Aorta (tissue), 5 donors: ENCODE measurements at regions not wholly inside any gene's neighbourhood (a gene's known extent, or its start where the extent isn't known, plus 50 kb on each side); places are given as distances from the start of the nearest gene placed in this dataset.
A peak's percentile ranks its signal among the peaks of the same experiment; 100 is the strongest.
"Not testable (repeated sequence)": the region's sequence is repeated elsewhere in the genome, so short reads cannot be mapped to it uniquely, and the experiment has no call there.

Experiments used
- ATAC-seq: fragments of 200-7000 bp; cut with Tn5 transposase; one replicate; pipeline ENCODE4 v1.9.1; 2022; ENCODE audit warnings: moderate library complexity; ENCODE audit not compliant: low FRiP score
- DNase-seq, 2 donors: peaks; one replicate each; pipeline ENCODE4 v3.0.0-alpha.2; 2020
- H3K27ac ChIP-seq, 2 donors: one replicate each; pipeline ENCODE4 v1.5.1; 2013; ENCODE audit warnings: low read length in 2 of 2, mild to moderate bottlenecking in 2 of 2, moderate library complexity in 2 of 2, control low read depth in 1 of 2, inconsistent platforms in 1 of 2, low read depth in 1 of 2
- H3K27me3 ChIP-seq, 2 donors: one replicate each; pipeline ENCODE4 v1.6.1; 2013; ENCODE audit warnings: control low read depth in 1 of 2, low read length in 1 of 2, mild to moderate bottlenecking in 1 of 2, moderate library complexity in 1 of 2; ENCODE audit not compliant: insufficient read depth in 2 of 2, control insufficient read depth in 1 of 2
- H3K36me3 ChIP-seq, 2 donors: one replicate each; pipeline ENCODE4 v1.6.1; 2013; ENCODE audit warnings: control low read depth in 1 of 2, low read length in 1 of 2, mild to moderate bottlenecking in 1 of 2; ENCODE audit not compliant: insufficient read depth in 2 of 2, control insufficient read depth in 1 of 2
- H3K4me1 ChIP-seq, 2 donors: one replicate each; pipeline ENCODE4 v1.6.1; 2013; ENCODE audit warnings: low read length in 2 of 2, control low read depth in 1 of 2, mild to moderate bottlenecking in 1 of 2, moderate library complexity in 1 of 2; ENCODE audit not compliant: insufficient read depth in 2 of 2, control insufficient read depth in 1 of 2
- H3K4me3 ChIP-seq, 2 donors: one replicate each; pipeline ENCODE4 v1.5.1; 2013; ENCODE audit warnings: low read length in 2 of 2, control low read depth in 1 of 2, mild to moderate bottlenecking in 1 of 2
- H3K9me3 ChIP-seq: one replicate; pipeline ENCODE4 v1.6.1; 2013; ENCODE audit warnings: mild to moderate bottlenecking, low read length; ENCODE audit not compliant: control insufficient read depth
- WGBS, 2 donors: extraction: QIAGEN DNeasy Blood & Tissue Kit; methylation state at CpG; one replicate each; pipeline ENCODE4 v1.1.7; 2013; 5-methylcytosine and 5-hydroxymethylcytosine counted together
- intact Hi-C, 2 donors: fragments of 100-400 bp; cut with DNase I; formaldehyde crosslinking; loops; one replicate each; pipeline versions ENCODE4 v1.14.2 to v1.15.0; 2022
- donor health status: healthy with polysubstance abuse.
- donor health status: Bipolar disorder and iron deficiency.
- donor health status: DM: no; HTN: no; CAD: no.
- donor health status: DM: no; HTN: no; CAD: no.
- donor health status: DM: yes; HTN: yes; CAD: no.

DNA sequence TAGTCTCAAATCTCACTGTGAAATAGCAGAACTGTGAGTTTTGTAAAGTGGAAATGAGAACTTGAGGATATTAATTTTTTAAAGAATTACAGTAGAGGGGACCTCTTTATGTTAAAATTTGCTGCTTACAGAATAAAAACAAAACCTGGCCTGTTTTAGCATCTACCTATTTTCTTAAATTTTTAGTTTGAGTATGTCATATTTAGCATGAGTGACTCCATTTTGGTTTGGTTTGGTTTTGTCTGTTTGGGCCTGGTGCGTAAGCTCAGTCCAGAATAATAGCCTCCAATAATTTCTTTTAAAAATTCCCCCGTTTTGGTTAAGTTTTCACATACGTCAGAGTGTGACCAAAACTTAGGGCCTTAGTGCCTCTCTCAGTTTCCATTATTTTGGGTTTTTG, 152.0 kb upstream of the ZNF92 start:
- ATAC-seq (no peak), DNase-seq (no peak)
- Histone ChIP-seq H3K27me3 (no peaks in the 10 kb centered on the region), H3K27ac (no peak overlapping the region), H3K4me1 (no peaks in the 10 kb centered on the region), H3K36me3 (no peaks in the 10 kb centered on the region), H3K9me3 (no peaks in the 10 kb centered on the region), H3K4me3 (no peak overlapping the region)
- intact Hi-C loops, result no loop called here
- 85 to 88% methylated on average over 3 of the region's 3 CpGs for WGBS, 2 donors

DNA sequence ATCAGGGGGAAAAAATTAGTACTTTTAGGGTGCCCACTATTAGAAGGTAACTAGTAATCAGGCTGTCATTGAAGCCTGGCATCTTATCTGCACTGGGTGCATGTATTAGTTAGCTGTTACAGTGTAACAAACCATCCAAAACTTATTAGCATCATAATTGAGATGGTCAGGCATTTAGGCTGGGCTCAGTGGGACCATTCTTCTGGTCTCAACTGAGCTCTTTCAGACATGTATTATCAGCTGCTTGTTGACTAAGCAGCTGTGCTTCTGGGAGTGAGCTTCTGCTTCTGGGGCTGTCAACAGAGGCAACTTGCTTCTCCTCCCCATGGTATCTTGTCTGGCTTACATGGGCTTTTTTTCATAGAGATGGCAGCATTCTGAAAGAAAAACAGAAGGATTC, 154.0 kb upstream of the ZNF92 start:
- intact Hi-C loops, result no loop called here
- H3K4me3 ChIP-seq, result no peak overlapping the region
- no peaks in the 10 kb centered on the region for H3K9me3 ChIP-seq
- no peaks in the 10 kb centered on the region for H3K36me3 ChIP-seq
- no peaks in the 10 kb centered on the region for H3K27me3 ChIP-seq
- H3K4me1 ChIP-seq, result no peaks in the 10 kb centered on the region
- ATAC-seq (no peak), DNase-seq (no peak)
- H3K27ac ChIP-seq, result no peak overlapping the region

DNA sequence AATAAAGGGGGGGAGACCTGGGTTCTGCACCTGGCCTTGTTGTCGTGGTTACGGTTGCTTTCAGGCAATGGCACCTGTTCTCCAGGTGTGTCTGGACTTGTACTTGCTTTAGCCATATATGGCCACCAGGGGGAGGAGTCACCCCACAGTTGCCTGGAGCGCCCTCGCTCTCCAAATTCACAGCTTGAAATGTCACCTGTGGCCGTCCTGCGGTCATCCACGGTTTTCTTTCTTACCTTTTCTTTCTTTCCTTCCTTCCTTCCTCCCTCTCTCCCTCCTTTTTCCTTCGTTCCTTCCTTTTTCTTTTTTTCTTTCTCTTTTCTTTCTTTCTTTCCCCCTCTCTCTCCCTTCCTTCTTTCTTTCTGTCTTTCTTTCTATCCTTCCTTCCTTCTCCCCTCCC, 157.2 kb upstream of the ZNF92 start:
- DNase-seq (peak in 1 of 2 donors; percentile 46), ATAC-seq (no peak)
- Histone ChIP-seq H3K4me3 (no peak overlapping the region), H3K9me3 (no peaks in the 10 kb centered on the region), H3K27ac (no peak overlapping the region), H3K27me3 (no peaks in the 10 kb centered on the region), H3K36me3 (no peaks in the 10 kb centered on the region), H3K4me1 (no peaks in the 10 kb centered on the region)
- intact Hi-C loops, result no loop called here
- 17 to 19% methylated on average over 8 of the region's 8 CpGs for WGBS, 2 donors

DNA sequence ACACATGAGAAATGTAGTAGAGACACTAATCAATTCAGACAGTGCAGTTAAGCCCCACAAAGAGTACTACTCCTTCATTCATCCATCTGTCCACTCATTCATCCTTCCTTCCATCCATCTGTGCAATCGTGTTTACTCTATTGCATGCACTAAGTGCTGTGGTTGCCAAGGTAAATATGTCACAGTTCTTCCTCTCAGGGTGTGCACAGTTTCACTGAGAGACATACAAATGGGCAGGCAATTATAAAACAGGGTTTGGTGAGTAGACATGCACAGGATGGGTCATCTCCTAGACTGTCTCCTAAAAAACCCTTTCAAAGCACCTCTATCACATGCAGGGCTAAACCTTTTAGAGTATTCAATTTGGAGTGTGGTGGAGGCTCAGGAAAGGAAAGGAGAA, 160.4 kb upstream of the ZNF92 start:
- H3K27me3 ChIP-seq, intact Hi-C loops, H3K9me3 ChIP-seq, ATAC-seq, H3K4me3 ChIP-seq, DNase-seq, H3K4me1 ChIP-seq, H3K36me3 ChIP-seq, H3K27ac ChIP-seq: not testable (repeated sequence)
- 25 to 29% methylated on average over 1 of the region's 1 CpG for WGBS, 2 donors

DNA sequence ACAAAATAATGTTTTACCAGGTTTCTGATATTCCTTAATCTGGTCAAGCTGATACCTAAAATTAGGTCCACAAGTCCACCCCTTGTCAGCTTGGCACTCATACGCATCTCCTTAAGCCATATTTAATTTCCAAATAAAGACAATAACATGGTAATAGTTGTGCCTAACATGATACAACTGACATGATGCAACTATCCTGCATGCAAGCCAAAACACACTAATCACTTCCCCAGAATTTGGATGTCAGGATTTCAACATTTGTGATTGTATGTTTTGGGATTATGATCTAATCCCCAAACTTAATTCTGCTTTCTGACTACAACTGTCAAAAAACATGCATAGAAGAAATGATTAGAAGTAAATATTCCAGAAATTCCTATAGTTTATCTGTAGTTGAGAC, 174.4 kb upstream of the ZNF92 start:
- H3K4me3 ChIP-seq, DNase-seq, intact Hi-C loops, H3K27me3 ChIP-seq, H3K4me1 ChIP-seq, ATAC-seq, H3K9me3 ChIP-seq, H3K36me3 ChIP-seq, H3K27ac ChIP-seq: not testable (repeated sequence)
- no CpG with 5 or more reads among the region's 1 CpG for whole genome bisulfite sequencing, 2 donors

DNA sequence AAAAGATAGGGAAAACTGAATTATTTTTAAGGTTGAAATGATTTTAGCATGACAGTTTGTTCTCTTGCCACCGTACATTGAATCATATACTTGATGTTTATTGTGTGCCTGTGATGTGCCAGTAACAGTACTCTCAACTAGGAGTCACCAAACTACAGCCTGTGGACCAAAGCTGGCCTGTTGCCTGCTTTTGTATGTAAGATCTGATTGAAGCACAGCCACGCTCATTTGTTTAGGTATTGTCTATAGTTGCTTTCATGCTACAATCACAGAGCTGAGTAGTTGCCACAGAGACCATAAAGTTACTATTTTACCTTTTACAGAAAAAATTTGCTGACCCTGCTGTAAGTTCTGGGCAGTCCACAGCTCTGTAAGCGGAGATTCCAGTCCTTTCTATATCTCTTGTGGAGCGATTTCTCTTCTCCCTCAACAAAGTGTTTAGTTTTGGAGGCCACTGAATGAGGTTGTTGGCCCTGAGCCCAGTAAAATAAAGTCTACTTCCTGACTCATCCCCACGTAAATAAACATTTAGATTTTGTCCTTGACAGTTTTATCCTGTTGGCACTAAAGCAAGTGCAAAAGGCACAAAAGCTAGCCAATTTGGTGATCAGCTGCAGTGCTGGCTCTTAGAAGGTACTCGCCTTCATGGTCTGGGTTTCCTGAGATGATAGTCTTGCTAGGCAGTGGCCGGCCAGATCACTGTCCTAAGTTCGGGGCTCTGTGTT, 180.2 kb upstream of the ZNF92 start:
- H3K9me3 ChIP-seq, intact Hi-C loops, ATAC-seq, H3K27ac ChIP-seq, H3K4me1 ChIP-seq, H3K4me3 ChIP-seq, H3K27me3 ChIP-seq, H3K36me3 ChIP-seq, DNase-seq: not testable (repeated sequence)
- WGBS, 2 donors, result 44 to 59% methylated on average over 2 to 4 of the region's 8 CpGs

DNA sequence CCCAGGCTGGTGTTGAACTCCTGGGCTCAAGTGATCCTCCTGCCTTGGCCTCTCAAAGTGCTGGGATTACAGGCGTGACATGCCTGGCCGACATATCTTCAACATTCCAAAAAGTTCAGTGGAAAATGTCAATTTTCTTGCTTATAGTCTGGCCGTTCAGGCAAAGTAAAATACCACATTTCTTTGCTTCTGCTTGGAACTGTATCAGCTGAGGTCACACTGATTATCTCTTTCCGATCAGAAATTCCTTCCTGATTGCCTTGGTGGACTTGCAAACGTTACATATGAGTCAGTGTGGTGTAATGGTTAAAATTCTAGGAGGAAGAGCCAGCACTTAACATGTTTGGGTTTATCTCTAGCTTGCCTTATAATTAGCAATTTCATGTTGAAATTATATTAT, 170.6 kb upstream of the ERV3-1 start:
- H3K27me3 ChIP-seq, H3K36me3 ChIP-seq, H3K9me3 ChIP-seq, H3K4me3 ChIP-seq, H3K4me1 ChIP-seq, ATAC-seq, intact Hi-C loops, H3K27ac ChIP-seq, DNase-seq: not testable (repeated sequence)
- WGBS, 2 donors, result 47 to 70% methylated on average over 4 to 5 of the region's 5 CpGs

DNA sequence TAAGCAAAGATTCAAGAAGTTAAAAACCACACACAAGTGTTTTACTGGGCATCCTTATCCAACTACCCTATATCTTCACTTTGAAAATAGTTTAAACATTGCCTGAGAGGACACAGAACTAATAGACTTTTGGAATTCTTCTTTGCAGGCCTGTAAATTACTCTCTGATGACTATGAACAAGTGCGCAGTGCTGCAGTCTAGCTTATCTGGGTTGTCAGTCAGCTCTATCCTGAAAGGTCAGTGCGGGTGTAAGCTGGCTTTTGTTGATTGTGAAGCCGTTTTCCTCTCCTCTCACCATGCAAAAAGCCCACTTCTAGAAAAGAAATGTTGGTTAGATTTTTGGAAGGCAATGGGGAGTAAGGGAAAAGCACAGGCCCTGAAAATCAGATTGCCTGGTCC, 143.6 kb upstream of the ERV3-1 start:
- no CpG with 5 or more reads among the region's 3 CpGs for WGBS, 2 donors
- not testable (repeated sequence) for ATAC-seq

DNA sequence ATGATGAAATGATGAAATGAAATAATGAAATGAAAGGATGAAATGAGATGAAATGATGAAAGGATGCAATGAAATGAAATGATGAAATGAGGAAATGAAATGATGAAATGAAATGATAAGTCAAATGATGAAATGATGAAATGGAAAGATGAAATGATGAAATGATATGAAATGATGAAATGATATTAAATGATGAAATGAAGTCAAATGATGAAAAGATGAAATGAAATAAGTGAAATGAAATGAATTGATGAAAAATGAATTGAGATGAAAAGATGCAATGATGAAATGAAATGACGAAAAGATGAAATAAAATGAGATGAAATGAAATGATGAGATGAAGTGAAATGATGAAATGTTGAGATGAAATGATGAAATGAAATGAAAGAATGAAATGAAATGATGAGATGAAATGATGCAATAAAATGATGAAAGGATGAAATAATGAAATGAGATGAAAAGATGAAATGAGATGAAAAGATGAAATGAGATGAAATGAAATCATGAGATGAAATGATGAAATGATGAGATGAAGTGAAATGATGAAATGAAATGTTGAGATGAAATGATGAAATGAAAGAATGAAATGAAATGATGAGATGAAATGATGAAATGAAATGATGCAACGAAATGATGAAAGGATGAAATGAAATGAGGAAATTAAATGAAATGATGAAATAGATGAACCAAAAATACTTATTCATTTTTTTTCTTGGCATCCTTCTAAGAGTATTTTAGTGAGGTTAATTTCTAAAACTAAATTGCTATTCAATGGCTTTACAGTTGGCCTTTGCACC, 139.8 kb upstream of the ERV3-1 start:
- H3K9me3 ChIP-seq, DNase-seq, H3K4me1 ChIP-seq, H3K27ac ChIP-seq, H3K4me3 ChIP-seq, intact Hi-C loops, ATAC-seq, H3K36me3 ChIP-seq, H3K27me3 ChIP-seq: not testable (repeated sequence)
- 87 to 92% methylated on average over 2 of the region's 2 CpGs for WGBS, 2 donors

More for the DNA sequence above, 143.6 kb upstream of the ERV3-1 start:
- H3K4me3 ChIP-seq, H3K27me3 ChIP-seq, H3K9me3 ChIP-seq, H3K27ac ChIP-seq, intact Hi-C loops, DNase-seq, H3K36me3 ChIP-seq, H3K4me1 ChIP-seq: not testable (repeated sequence)
